GM21529 (cell line): ENCODE measurements at regions not wholly inside any gene's neighbourhood (a gene's known extent, or its start where the extent isn't known, plus 50 kb on each side); places are given as distances from the start of the nearest gene placed in this dataset.
A peak's percentile ranks its signal among the peaks of the same experiment; 100 is the strongest.
"Not testable (repeated sequence)": the region's sequence is repeated elsewhere in the genome, so short reads cannot be mapped to it uniquely, and the experiment has no call there.

Experiments
- ATAC-seq: cut with Tn5 transposase; IDR thresholded peaks from one replicate; pipeline ENCODE4 v1.9.1; 2021; ENCODE audit not compliant: unreplicated experiment

DNA sequence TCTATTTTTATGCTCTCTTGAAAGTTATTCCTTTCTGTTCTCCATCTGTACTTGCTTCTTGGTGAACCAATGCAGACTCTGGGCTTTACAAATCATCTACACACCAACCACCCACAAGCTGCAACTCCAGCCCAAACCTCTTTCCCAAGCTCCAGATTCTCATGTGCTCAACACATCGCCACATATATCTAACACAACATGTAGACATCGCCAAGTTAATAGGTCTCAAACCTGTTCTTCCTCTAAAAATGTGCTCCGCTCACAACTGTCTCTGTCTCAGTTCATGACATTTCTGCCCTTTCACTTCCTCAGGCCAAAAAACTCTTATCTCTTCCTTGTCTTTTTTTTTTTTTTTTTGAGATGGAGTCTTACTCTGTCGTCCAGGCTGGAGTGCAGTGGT lies 95.7 kb upstream of the EEPD1 start:
- peak; percentile 69 for ATAC-seq

DNA sequence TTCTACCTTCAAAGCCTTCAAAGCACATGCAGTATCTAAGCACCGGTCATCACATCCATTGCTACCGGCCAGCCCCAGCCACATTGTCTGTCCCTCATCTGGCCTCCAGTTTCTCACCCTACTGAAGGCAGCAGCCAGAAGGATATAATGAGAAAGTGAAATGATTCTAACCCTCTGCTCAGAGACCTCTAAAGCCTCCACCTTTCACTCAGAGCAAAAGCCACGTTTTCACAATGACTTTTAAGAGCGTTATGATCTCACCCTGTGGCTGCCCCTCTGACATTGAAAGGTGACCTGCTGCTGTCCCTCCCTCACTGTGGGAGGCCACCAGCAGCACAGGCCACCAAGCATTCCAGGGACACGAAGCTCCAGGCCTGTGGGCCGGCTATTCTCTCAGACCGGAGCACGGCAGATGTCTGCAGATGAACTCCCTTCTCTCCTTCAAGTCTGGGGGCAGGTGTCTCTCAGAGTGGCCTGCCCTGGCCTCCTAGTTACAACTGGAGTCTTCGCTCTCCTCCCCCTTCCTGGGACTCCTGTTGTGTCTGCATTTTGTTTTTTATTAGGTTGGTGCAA lies 94.9 kb upstream of the EEPD1 start:
- peak; percentile 79 for ATAC-seq

DNA sequence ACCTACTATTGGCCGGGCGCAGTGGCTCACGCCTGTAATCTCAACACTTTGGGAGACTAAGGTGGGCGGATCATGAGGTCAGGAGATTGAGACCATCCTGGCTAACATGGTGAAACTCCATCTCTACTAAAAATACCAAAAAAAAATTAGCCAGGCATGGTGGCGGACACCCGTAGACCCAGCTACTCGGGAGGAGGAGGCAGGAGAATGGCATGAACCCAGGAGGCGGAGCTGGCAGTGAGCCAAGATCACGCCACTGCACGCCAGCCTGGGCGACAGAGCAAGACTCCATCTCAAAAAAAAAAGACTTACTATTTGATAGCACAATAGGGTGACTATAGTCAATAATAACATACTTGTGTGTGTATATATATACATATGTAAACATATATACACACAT lies 92.7 kb upstream of the EEPD1 start:
- ATAC-seq, result not testable (repeated sequence)

DNA sequence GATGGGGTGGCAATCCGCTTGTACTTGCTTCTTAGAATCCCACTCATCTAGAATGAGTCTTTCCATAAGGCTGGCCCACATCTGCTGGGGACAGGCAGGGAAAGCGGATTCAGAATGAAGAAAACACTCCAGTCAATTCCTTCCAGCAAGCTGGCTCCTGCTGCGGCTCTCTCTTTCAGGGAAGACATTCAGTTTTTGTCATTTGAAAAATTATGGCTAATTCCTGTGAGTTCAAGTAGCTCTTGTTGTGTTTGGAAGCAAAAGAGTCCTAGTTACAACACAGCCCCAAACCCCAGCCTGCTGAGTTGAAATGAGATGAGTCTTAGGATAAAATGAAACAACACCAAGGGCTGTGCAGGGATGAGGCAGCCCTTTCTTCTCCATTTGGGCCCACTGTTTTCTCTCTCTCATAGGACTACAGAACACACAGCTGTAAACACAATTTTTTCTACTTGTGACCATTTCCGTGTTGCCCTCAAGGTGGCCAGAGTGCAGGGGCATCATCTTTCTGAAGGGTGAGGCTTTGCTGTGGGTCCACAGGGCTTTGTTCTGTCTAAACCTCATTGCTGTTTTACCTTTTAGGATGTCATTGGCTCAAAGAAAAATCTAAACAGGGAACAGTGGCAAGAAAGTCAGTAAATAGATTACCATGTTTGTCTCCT lies 90.8 kb upstream of the EEPD1 start:
- no peak for ATAC-seq

DNA sequence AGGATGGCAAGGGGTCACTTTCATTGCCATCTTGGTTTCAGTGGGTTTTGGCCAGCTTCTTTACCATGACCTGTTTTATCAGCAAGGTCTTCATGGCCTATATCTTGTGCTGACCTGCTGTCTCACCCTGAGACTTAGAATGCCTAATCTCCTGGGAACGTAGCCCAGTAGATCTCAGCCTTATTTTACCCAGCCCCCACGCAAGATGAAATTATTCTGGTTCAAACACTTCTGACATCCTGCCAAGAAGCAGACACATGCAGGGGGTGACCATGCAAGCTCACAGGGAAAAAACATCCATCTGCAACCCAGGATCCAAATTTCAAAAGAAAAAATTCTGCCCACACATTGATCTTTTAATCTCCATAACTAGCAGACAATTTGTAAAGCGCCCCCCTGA lies 88.4 kb upstream of the EEPD1 start:
- ATAC-seq, result no peak

DNA sequence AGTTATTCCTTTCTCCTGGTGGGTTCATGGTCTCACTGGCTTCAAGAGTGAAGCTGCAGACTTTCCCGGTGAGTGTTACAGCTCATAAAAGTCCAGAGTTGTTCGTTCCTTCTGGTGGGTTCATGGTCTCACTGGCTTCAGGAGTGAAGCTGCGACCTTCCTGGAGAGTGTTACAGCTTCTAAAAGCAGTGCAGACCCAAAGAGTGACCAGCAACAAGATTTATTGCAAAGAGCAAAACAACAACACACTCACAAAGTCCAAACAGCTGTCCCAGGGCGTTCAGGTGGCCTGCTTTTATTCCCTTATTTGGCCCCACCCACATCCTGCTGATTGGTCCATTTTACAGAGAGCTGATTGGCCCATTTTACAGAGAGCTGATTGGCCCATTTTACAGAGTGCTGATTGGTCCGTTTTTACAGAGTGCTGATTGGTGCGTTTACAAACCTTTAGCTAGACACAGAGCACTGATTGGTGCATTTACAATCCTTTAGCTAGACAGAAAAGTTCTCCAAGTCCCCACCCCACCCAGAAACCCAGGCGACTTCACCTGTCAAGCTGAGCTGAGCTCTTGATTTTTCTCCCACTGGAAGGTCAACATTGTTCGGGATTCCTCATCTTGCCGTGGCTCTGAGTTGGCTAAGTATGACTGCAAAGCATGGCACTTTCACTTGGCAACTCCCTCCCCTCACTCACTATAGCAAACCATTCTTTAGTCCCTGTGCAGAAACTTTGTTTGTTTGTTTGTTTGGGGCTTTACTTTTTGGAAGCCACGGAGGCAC lies 87.3 kb upstream of the EEPD1 start:
- ATAC-seq, result not testable (repeated sequence)

DNA sequence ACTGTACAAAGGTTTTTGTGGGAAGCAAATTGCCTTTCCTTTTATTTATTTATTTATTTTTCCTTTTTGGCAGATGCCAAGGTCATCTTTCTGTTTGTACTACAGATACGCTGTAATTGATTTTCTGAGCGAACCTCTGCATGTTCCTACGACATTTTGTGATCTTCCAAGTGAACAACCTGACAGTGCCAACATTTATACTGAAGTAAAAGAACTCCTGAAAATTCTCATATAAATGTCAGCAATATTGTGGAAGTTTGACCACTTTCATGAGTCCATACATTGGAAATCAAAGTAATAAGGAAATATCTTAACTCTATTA lies 86.8 kb upstream of the EEPD1 start:
- ATAC-seq, result no peak

DNA sequence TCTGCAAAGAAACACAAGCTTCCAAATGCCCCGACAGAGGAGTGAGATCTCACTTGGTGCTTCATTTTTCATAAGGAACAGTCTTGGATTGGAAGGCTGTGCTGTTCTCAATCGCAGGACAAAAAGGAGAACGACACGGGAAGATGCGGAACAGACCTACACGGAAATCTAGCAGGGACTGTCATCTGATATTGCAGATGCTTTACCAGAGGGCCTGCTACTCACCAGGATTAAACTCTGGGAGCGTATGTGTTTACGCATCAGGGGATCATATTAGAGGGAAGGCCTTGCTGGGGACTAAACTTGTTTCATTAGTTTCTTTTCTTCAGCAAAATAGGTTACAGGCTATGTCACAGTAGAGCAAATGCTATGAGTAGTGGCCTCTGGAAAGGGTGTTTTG lies 82.8 kb upstream of the EEPD1 start:
- ATAC-seq, result no peak

DNA sequence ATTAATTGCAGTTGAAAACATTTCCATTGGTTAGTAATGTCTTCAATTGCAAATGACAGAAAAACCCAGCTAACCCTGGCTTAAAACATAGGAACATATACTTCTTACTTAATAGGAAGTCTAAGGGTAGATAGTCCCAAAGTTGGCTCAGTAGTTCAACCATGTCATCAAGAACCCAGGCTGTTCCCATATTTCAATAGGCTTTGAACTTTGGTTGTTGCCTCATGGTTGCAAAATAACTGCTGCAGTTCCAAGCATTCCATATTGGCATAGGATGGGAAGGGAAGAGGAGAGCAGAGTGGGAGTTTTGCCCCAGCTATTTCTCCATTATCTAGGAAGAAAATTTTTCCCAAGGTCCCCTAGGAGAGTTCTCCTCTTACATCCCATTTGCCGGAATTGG lies 81.4 kb upstream of the EEPD1 start:
- ATAC-seq, result no peak

DNA sequence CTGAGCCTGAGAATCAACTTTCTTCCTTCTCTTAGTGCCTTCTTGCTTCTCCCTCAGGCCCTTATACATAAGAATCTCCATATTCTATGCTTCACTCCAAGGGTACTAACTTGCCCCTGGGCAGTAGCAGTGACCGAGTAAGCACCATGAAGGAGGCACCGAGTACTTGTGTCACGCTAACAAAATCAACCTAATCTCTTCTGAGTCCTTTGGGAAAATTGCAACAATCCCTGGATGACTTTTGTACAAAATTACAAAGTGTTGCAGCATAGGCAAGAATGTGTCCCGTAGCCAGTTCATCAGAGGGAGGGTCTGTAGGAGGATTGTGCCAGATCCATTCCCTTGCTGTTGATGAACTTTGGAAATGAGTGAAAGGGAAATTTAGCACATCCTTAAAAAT lies 80.4 kb upstream of the EEPD1 start:
- no peak for ATAC-seq

DNA sequence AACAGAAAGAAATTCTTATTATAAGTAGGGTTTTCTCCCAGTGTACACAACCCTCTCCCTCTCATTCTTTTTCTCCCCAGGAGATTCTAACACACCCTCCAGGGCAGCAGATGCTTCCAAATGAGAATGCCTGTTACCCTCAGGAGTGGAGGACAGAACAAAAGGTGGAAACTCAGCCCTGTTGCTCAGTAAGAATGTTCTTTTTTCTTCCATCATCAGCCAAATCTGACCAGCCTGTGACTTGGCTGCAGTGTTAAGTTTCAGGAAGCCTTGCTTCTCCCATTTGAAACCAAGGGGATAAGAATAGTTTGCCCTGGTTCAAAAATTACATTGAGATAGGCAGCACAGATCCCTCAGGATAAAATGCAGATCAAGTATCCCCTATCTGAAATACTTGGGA lies 77.5 kb upstream of the EEPD1 start:
- no peak for ATAC-seq

DNA sequence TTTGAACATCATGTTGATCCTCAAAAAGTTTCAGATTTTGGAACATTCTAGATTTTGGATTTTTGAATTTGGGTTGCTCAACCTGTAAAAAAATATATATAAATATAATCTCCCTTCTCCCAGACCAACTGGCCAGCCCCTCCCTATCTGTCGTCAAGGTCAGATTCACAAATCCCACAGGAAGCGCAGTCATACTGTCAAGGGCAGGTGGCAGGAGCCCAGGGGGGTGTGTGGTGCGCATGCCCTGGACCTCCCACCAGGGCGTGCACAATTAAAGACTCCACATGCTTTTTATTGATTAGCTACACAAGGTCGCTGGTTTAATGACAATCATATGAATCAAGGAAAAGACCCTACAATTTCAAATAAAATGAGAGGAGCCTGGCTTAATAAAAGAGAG lies 77.0 kb upstream of the EEPD1 start:
- no peak for ATAC-seq

DNA sequence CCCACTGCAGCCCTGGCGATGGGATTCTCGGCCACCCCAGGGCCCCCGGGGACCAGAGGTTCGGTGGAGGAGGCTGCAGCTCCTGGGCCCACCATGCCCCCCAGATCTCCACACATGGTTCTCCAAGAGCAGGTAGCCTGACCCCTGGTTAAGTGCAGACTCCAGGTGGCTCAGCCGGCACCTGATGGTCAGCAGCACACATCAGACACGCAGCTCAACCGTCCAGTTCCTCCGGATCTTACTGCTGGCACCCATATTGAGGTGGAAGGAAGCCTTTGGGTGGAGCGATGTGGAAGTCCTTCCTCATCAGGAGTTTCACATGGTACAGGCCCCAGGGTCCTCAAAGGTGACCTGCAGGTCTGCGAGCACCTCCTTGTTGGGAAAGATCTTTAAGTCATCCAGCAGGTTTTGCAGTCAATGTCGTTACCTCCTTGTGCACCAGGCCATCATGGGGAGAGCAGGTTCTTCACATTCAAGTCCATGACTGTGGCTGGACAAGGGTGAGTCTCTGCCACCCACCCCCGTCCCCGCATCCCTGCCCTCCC lies 74.2 kb upstream of the EEPD1 start:
- no peak for ATAC-seq

DNA sequence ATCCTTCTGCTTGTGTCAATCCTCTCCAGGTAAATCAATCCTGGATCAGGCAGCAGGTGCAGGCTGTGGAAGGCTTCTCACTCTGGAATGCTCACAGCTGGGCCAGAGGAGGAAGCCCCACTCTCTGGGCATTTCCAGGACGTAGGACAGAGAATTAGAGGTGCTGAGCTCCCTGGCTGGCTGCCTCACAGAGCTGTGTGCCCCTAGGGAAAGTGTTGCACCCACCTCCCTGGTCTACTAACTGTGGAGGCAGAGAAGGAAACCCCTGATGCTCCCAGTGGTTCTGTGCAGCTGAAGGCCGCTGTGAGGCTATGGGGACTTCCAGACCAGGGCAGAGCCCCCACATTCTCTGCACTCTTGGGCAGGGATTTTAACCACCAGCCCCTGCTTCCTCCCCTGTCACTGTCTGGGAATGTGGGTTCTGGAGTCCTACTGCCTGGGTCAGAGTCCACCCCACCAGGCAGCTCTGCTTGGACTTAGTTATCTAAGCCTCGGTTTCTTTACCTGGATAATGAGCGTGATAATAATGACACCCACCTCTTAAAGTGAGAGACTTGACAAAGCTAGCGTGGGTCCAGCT lies 73.5 kb upstream of the EEPD1 start:
- ATAC-seq, result no peak

DNA sequence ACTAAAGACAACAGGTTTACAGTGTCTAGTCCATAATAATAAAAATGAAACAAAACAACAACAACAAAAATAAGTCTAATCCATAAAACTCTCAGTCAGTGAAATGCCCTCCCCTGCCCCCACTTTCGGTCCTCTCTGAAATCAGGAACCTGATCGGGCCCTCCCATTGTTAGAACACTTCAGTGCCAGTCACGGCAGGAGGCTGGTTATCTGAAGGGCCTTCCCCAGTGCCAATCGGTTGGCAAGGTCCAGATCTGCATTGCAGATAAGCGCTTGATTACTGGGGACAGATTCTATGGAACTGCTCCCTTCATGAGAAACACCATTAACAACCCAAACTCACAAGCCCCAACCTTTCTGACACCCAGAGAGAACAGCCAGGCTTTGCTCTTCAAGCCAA lies 72.2 kb upstream of the EEPD1 start:
- ATAC-seq, result no peak

DNA sequence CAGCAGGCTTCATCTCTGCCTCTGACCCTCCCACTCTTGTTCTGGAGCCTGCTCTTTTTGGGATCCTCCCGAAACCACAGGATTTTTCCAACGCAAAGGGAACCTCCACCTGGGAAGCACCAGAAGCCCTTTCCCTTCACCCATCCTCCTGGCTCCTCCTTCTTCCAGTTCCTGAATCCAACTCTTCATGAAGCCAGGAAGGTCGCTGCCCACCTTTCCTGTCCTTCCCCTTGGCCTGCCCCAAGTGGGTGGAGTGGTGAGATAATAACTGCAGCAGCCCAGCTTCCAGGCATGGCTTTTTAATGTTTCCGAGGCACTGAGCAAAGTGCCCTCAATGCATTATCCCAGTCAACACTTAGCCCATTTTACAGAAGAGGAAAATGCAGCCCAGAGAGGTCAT lies 70.8 kb upstream of the EEPD1 start:
- ATAC-seq, result no peak

DNA sequence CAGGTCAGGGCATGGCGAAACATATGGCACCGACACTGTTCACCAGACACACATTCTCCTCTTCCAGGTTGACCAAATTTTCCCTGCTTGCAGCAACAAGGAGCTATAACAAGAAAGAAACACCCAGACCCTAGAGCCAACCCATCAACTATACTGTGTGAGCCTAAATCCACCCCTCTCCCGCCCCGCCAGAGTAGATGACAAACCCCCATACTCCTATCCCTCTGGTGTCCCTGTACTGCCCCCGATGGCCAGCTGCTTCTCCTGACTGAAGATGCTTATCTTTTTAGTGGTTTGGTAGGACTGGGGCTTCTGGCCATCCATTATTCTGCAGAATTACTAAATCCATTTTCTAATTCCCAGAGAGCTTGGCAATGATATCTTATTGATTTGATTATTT lies 70.1 kb upstream of the EEPD1 start:
- ATAC-seq, result no peak

DNA sequence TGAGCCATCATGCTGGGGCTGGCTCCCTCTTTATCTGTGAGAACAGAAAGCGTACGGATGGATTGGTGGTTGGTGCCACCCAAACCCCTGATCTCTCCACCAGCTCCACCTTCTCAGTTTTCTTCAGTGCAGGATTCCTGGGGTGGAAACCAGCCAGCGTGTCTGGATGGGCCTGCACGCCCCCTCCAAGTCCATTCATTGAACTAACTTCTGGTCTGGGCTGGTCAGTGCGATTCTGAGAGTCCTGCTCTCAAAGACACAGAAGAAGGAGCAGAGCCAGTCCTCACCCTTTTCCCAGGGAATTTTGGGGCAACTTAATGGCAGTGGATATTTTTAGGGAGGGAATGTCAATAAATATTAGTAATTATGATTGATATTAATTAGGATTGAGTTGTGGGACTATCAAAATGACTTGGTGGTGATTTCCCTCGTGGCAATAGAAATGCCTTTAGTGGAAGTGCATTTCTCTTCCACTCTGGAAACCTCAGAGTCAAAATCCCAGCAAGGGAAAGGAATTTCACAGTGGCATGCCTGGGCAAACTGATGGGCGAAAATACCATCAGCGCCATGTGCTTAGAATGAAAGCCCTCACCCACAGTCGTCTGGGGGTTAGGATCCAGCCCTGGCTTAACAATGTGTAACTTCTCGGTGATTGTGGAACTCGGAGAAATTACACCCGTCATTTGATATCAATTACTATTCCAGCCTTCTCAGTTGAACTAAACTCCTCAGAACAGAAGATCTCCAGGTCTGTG lies 69.3 kb upstream of the EEPD1 start:
- no peak for ATAC-seq

DNA sequence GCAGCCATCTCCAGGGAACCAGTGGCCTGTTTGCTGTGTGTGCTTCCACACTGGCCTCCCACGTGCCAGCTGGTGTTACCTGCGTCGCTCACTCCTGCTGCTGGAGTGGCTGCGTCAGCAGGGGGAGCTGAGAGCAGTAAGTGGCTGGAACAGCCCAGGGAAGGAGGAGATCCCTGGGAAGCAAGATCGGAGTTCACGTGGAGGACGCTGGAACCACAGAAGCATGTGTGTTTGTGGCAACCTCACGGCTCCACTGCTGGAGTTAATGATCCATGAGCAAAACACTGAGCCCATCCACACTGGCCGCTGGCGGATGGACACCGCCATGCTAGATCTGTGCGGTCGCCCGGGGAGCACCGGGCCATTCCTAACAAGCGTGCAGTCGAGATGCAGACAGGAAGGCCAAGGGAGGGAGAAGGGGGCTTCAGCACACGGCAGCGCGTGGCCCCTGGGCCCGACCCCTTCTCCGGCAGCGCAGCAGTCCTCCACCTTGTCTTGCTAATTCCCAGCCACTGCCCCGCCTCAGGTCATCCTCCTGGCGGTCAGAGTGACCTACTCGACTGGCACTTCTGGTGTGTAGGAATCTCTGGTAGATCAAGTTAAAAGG lies 68.5 kb upstream of the EEPD1 start:
- no peak for ATAC-seq

DNA sequence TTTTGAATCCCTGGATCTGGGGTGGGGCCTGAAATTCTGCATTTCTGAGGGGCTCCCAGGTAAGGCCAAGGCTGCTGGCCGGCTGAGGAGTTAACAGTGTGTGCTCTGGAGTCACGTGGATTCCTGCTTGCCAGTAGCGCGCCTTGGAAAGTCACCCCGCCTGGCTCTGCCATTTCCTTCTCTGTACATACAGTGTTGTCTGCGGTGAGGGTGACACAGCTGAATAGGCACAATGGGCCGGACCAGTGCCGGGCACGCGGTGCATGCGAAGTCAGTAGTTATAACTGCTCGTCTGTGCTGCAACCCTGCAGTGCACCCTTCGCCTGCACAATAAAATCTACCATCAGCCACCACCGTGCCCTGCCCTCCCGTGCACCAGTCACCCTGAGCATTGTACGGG lies 68.0 kb upstream of the EEPD1 start:
- ATAC-seq, result no peak

DNA sequence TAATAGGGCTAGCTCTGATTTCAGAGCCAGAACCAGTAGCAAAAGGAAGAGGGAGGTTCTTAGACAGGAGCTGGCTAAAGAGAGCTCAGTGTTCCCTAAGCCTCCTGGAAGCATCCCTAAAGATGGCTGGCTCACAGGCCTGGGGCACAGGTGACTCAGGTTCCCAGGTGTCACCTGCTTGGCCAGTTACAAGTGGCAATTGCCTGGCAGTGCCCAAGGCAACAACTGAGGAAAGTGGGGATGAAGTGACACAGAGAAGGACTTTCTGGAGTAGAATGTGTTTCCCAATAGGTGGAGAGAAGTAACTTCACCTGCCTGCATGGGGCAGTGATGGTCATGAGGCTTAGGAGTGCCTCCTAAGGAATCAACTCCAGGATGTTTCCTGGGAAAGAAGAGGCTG lies 66.5 kb upstream of the EEPD1 start:
- no peak for ATAC-seq
